Activated T-cell treated with anti-CD3 and anti-CD28 coated beads, Interleukin-2, amount 50 U/mL, for 24 hours (primary cell): ENCODE measurements at regions not wholly inside any gene's neighbourhood (a gene's known extent, or its start where the extent isn't known, plus 50 kb on each side); places are given as distances from the start of the nearest gene placed in this dataset.

Source experiments
- DNase-seq: peaks from one replicate; pipeline ENCODE4 v3.0.0-alpha.2; 2020
- H3K27ac Mint-ChIP-seq: 2 replicates; pipeline ENCODE4 v1.8.0; 2020; ENCODE audit warnings: mild to moderate bottlenecking, mixed read lengths
- H3K27me3 Mint-ChIP-seq: 2 replicates; pipeline ENCODE4 v1.8.0; 2020; ENCODE audit warnings: mixed read lengths
- H3K36me3 Mint-ChIP-seq: 2 replicates; pipeline ENCODE4 v1.8.0; 2020; ENCODE audit warnings: low read depth, mixed read lengths
- H3K4me1 Mint-ChIP-seq: 2 replicates; pipeline ENCODE4 v1.8.0; 2020; ENCODE audit warnings: low read depth, mixed read lengths
- H3K4me3 Mint-ChIP-seq: 2 replicates; pipeline ENCODE4 v1.8.0; 2020; ENCODE audit warnings: mild to moderate bottlenecking, moderate library complexity, mixed read lengths
- H3K9me3 Mint-ChIP-seq: 2 replicates; pipeline ENCODE4 v1.8.0; 2020; ENCODE audit warnings: mixed read lengths

GRCh38 chr12:126538888-126539287 lies 1473.7 kb downstream of the AACS start:
- peaks cover 6% of the 10 kb centered on the region for H3K9me3 Mint-ChIP-seq
- H3K4me3 Mint-ChIP-seq: no peak overlapping the region
- no peaks in the 10 kb centered on the region for H3K27me3 Mint-ChIP-seq
- no peak overlapping the region for H3K27ac Mint-ChIP-seq
- DNase-seq: no peak
- no peaks in the 10 kb centered on the region for H3K4me1 Mint-ChIP-seq
- H3K36me3 Mint-ChIP-seq: no peaks in the 10 kb centered on the region

DNA sequence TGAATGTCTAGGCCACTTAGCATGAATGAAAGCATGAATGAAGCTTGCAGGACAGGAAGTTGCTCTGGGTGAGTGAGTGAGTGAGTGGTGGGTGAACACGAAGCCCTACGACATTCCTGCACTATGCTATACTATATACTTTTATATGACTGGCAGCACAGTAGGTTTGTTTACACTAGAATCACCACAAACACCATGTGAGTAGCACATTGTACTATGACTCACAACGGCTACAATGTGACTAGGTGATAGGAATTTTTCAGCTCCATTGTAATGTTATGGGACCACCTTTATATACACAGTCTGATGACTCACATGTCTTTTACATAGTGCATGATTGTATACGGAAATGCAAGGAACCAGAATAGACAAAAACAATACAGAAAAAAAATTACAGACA lies 1480.2 kb downstream of the AACS start:
- no peak for DNase-seq
- H3K36me3 Mint-ChIP-seq: no peaks in the 10 kb centered on the region
- no peaks in the 10 kb centered on the region for H3K4me1 Mint-ChIP-seq
- no peak overlapping the region for H3K4me3 Mint-ChIP-seq
- no peak overlapping the region for H3K27ac Mint-ChIP-seq
- peaks cover 12% of the 10 kb centered on the region for H3K9me3 Mint-ChIP-seq
- H3K27me3 Mint-ChIP-seq: no peaks in the 10 kb centered on the region

GRCh38 chr12:126547905-126548304 lies 1482.7 kb downstream of the AACS start:
- no peaks in the 10 kb centered on the region for H3K4me1 Mint-ChIP-seq
- no peaks in the 10 kb centered on the region for H3K27me3 Mint-ChIP-seq
- no peak for DNase-seq
- no peaks in the 10 kb centered on the region for H3K36me3 Mint-ChIP-seq
- peaks cover 12% of the 10 kb centered on the region for H3K9me3 Mint-ChIP-seq
- no peak overlapping the region for H3K4me3 Mint-ChIP-seq
- no peak overlapping the region for H3K27ac Mint-ChIP-seq

GRCh38 chr12:126551869-126552268 lies 1486.6 kb downstream of the AACS start:
- no peaks in the 10 kb centered on the region for H3K27me3 Mint-ChIP-seq
- no peaks in the 10 kb centered on the region for H3K4me1 Mint-ChIP-seq
- no peak for DNase-seq
- H3K4me3 Mint-ChIP-seq: no peak overlapping the region
- H3K36me3 Mint-ChIP-seq: no peaks in the 10 kb centered on the region
- H3K9me3 Mint-ChIP-seq: peaks cover 3% of the 10 kb centered on the region
- no peak overlapping the region for H3K27ac Mint-ChIP-seq

DNA sequence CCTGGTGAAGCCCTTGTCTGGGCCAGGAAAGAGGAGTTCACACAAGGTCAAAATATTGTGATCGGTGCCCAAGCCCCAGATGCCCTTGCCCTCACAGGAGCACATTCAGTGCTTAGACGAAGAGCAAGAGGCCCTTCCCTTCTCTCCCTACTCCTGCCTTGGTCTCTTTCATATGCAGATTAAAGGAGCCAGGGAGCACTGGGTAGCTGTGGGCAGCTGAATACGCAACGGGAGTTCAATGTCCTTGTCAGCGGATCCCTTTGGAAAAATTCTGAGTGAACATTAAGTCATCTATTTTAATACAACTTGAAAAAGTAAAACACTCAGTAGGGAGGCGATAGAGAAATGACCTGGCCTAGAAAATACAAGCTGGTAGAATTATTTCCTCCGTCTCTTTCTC lies 1489.4 kb downstream of the AACS start:
- no peaks in the 10 kb centered on the region for H3K9me3 Mint-ChIP-seq
- H3K36me3 Mint-ChIP-seq: no peaks in the 10 kb centered on the region
- H3K27me3 Mint-ChIP-seq: no peaks in the 10 kb centered on the region
- no peak overlapping the region for H3K27ac Mint-ChIP-seq
- no peak for DNase-seq
- H3K4me1 Mint-ChIP-seq: no peaks in the 10 kb centered on the region
- H3K4me3 Mint-ChIP-seq: no peak overlapping the region

GRCh38 chr12:126557659-126558058 lies 1492.4 kb downstream of the AACS start:
- Mint-ChIP-seq H3K36me3 (no peaks in the 10 kb centered on the region), H3K4me1 (no peaks in the 10 kb centered on the region), H3K9me3 (no peaks in the 10 kb centered on the region), H3K4me3 (no peak overlapping the region), H3K27me3 (no peaks in the 10 kb centered on the region), H3K27ac (no peak overlapping the region)
- DNase-seq: no peak

DNA sequence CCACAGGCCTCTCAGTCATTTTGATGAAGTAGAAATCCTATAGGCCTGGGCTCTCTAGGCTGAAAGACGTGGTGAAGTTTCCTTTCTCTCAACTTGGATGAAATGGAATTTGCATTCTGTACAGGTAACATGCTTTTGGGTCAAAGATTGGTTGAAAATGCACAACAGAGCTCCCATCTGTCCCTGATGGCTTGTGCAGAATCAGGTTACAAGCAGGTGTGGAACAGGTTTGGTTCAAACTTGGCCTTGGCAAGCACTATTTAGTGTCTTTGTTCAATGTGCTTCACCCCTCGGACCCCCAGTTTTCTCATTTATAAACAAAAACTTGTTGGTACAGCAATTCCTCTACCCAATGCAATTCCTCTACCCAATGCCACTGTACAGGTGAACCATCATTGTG lies 1493.0 kb downstream of the AACS start:
- no peaks in the 10 kb centered on the region for H3K27me3 Mint-ChIP-seq
- H3K4me1 Mint-ChIP-seq: no peaks in the 10 kb centered on the region
- H3K36me3 Mint-ChIP-seq: no peaks in the 10 kb centered on the region
- no peak overlapping the region for H3K4me3 Mint-ChIP-seq
- no peak for DNase-seq
- H3K9me3 Mint-ChIP-seq: no peaks in the 10 kb centered on the region
- H3K27ac Mint-ChIP-seq: no peak overlapping the region

- Mint-ChIP-seq H3K9me3 (no peaks in the 10 kb centered on the region), H3K4me1 (no peaks in the 10 kb centered on the region), H3K36me3 (no peaks in the 10 kb centered on the region), H3K4me3 (no peak overlapping the region), H3K27ac (no peak overlapping the region), H3K27me3 (no peaks in the 10 kb centered on the region)
- no peak for DNase-seq
These were observed 1493.6 kb downstream of the AACS start for GRCh38 chr12:126558810-126559209.

DNA sequence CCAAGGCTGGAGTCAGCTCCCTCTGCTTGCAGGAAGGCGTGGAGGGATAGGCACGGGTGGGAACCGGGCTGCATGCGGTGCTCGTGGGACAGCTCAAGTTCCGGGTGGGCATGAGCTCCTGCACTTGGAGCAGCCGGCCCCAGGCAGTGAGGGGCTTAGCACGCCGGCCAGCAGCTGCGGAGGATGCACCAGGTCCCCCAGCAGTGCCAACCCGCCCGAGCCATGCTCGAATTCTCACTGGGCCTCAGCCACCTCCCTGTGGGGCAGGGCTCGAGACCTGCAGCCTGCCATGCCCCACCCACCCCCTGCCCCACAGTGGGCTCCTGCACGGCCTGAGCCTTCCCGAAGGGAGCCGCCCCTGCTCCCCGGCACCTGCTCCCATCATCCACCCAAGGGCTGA lies 1501.8 kb downstream of the AACS start:
- Mint-ChIP-seq H3K27ac (no peak overlapping the region), H3K27me3 (no peaks in the 10 kb centered on the region), H3K4me1 (no peaks in the 10 kb centered on the region), H3K4me3 (no peak overlapping the region), H3K9me3 (peaks cover 2% of the 10 kb centered on the region), H3K36me3 (no peaks in the 10 kb centered on the region)
- no peak for DNase-seq

DNA sequence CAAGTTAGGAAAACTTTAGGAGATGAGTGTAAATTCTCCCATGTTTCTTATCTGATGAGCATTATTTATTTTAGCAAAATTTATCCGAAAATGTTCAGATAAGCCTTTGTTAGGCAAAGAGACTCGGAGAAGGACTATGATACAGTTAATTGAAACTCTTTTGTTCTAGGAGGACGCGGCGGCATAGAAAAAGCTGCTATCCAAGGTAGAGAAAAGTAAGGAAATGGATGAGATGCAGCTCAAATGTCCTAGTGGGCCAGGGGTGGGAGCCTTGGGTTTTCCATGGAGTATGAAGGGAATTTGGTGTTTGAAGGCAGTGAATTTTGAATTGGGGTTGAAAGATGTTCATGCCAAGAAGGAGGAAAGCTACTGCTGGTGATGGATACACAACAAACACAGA lies 1504.5 kb downstream of the AACS start:
- Mint-ChIP-seq H3K4me1 (no peaks in the 10 kb centered on the region), H3K27ac (no peak overlapping the region), H3K4me3 (no peak overlapping the region), H3K27me3 (no peaks in the 10 kb centered on the region), H3K9me3 (peaks cover 2% of the 10 kb centered on the region), H3K36me3 (no peaks in the 10 kb centered on the region)
- DNase-seq: no peak

DNA sequence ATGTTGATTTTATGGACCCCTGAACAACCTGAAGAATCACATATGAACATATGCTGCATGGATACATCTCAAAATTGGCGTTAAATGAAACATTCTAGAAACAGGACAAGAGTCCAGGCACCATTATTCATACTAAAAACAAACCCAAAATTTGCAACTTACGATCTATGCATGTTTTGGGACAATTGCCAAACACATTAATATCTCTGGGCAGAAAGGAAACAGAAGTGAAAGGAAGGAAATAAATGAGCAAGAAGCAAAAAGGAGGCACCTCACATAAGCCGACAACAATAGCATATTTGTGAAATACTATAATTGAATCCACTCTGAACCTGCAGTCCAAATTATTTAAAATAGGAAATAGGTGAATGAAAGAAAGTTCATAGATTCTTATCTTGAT lies 1505.3 kb downstream of the AACS start:
- Mint-ChIP-seq H3K27me3 (no peaks in the 10 kb centered on the region), H3K27ac (no peak overlapping the region), H3K4me3 (no peak overlapping the region), H3K36me3 (no peaks in the 10 kb centered on the region), H3K9me3 (peaks cover 2% of the 10 kb centered on the region), H3K4me1 (no peaks in the 10 kb centered on the region)
- DNase-seq: no peak

DNA sequence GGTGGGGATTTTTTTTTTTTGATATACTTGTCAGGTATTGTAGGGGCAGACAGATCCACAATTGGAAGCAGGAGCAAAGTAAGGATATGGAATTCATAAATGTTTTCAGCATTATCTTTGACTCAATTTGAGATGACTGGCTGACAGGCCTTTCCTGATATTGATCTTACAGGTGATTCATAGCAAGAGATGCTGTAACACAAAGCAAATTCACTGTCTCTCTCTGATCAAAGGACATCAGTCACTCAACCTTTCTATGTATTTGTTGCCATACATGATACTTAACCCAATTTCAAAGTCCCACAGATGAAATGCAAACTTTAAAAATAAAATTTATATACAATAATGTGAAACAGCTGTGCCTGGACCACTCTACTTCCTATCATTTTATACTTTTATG lies 1506.9 kb downstream of the AACS start:
- no peaks in the 10 kb centered on the region for H3K36me3 Mint-ChIP-seq
- DNase-seq: no peak
- H3K4me1 Mint-ChIP-seq: no peaks in the 10 kb centered on the region
- H3K4me3 Mint-ChIP-seq: no peak overlapping the region
- no peaks in the 10 kb centered on the region for H3K9me3 Mint-ChIP-seq
- no peak overlapping the region for H3K27ac Mint-ChIP-seq
- H3K27me3 Mint-ChIP-seq: no peaks in the 10 kb centered on the region

- Mint-ChIP-seq H3K27me3 (no peaks in the 10 kb centered on the region), H3K27ac (no peak overlapping the region), H3K9me3 (peaks cover 2% of the 10 kb centered on the region), H3K4me3 (no peak overlapping the region), H3K4me1 (no peaks in the 10 kb centered on the region), H3K36me3 (no peaks in the 10 kb centered on the region)
- no peak for DNase-seq
These were observed 1516.4 kb downstream of the AACS start for GRCh38 chr12:126581655-126582054.

DNA sequence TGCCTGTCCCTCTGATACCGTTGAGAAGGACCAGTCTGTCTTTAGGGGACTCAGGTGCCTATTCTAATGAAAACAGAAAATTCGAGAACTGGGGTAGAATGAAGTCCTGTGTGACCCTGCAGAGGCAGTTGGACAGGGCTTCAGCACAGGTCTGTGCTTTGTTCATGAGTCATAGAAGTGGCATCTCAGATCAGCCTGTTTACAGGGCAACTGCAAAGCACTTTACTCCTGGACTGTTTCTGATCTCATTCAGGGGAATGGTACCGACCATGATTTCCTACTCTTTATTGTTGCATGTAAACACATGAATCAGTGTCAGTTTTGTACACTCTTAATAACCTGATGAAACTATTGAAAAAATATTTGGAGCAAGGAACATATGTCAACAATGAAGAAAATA lies 1517.0 kb downstream of the AACS start:
- peaks cover 2% of the 10 kb centered on the region for H3K9me3 Mint-ChIP-seq
- H3K4me3 Mint-ChIP-seq: no peak overlapping the region
- H3K4me1 Mint-ChIP-seq: no peaks in the 10 kb centered on the region
- no peak overlapping the region for H3K27ac Mint-ChIP-seq
- no peaks in the 10 kb centered on the region for H3K27me3 Mint-ChIP-seq
- no peak for DNase-seq
- no peaks in the 10 kb centered on the region for H3K36me3 Mint-ChIP-seq

DNA sequence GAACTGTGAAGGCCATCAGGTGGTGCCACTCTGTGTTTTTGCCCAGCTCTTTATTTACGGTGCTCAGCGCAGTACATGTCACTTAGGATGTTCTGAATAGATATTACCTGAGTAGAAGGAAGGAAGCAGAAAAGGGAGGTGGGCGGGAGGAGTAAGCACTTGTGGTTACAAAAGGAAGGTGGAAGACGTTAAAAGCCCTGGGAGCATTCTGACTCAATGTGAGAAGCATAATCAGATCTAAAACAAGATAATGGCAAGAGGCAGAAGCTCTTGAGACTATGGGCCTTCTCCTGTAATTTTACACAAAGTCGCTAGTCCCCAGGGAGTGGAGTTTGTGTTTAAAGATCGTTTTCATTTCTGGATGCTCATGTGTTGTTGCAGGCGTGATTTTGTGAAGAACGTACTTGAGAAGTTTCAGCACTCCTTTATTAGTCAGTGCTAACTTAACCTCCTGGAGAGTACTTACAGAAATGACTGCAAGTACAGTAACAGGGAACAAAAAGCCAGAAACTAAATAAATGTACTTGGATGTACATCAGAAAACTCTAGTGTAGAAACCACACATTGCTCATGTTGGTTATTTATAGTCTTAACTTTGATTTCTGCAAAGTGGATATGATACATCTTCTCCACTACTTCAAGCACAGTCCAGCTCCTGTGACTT lies 1523.5 kb downstream of the AACS start:
- H3K4me1 Mint-ChIP-seq: peaks cover 23% of the 10 kb centered on the region
- no peak overlapping the region for H3K4me3 Mint-ChIP-seq
- DNase-seq: no peak
- peak overlapping the region; percentile 79 for H3K27ac Mint-ChIP-seq
- no peaks in the 10 kb centered on the region for H3K9me3 Mint-ChIP-seq
- no peaks in the 10 kb centered on the region for H3K36me3 Mint-ChIP-seq
- no peaks in the 10 kb centered on the region for H3K27me3 Mint-ChIP-seq

- H3K36me3 Mint-ChIP-seq: no peaks in the 10 kb centered on the region
- peaks cover 23% of the 10 kb centered on the region for H3K4me1 Mint-ChIP-seq
- no peak overlapping the region for H3K27ac Mint-ChIP-seq
- H3K27me3 Mint-ChIP-seq: no peaks in the 10 kb centered on the region
- no peaks in the 10 kb centered on the region for H3K9me3 Mint-ChIP-seq
- no peak overlapping the region for H3K4me3 Mint-ChIP-seq
- no peak for DNase-seq
These were observed 1526.3 kb downstream of the AACS start for GRCh38 chr12:126591533-126591932.
